ENCODE measurements at regions not wholly inside any gene's neighbourhood (a gene's known extent, or its start where the extent isn't known, plus 50 kb on each side); places are given as distances from the start of the nearest gene placed in this dataset.

DNA sequence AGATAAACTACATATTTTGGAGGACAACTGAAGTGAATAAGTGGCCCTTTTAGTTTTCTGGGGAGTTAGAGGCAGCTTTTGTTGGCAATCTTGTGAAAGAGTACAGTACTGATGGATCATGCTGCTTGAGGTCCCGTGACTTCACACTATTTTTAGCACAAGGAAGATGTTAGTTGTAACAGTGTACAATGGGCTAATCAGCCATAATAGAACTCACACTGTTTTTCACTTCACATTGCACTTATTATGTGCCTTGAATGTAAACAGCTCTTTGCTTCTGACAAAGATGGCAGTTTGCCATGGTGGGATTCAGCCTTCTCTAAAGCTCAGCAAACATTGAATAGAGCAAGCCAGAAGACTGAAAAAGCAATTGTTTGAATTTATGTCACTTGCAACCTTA, 176.7 kb upstream of the ZNF608 start:
- DNase-seq (ENCODE audit: low spot score): no peak

GRCh38 chr5:124924729-124925128, 178.3 kb upstream of the ZNF608 start:
- DNase-seq (ENCODE audit: low spot score): no peak

- DNase-seq (ENCODE audit: low spot score): no peak
These were observed 181.3 kb upstream of the ZNF608 start for GRCh38 chr5:124927735-124928134.

DNA sequence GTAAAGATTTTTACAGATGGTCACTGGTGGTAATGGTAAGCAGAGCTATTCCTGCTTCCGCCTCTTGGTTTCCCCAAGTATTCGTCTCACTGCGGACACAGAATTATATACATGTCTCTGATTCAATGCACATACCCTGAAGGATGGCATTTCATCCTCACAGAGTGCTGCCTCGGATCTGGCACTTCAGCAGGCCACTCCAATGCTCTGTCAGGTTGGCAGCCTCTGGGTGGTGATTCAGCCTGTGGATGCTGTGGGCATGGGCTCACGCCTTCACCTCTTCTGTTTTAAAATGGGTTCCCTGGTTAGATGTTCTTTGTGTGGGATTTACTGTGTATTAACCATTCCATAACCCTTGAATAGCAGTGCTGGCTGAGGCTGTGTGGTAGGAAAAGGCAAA, 182.6 kb upstream of the ZNF608 start:
- DNase-seq (ENCODE audit: low spot score): no peak

GRCh38 chr5:124932791-124933600, 186.6 kb upstream of the ZNF608 start:
- no peak for DNase-seq (ENCODE audit: low spot score)

DNA sequence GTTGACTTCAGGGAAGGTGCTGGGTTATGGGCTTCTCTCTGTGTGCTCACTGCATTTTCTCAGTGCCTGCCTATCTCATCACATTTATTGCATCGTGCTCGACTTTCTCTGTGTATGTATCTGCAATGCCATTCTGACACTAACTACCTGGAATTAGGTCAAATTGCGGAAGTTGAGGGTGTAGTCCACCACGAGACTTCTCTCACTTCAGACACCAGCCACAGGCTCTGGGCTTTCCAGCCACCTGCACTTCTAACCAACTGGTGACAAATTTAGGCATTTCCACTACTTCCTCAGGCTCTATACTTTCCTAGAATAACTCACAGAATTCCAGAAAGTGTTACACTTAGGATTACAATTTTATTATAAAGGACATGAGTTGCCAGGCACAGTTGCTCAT, 188.6 kb upstream of the ZNF608 start:
- no peak for DNase-seq (ENCODE audit: low spot score)

DNA sequence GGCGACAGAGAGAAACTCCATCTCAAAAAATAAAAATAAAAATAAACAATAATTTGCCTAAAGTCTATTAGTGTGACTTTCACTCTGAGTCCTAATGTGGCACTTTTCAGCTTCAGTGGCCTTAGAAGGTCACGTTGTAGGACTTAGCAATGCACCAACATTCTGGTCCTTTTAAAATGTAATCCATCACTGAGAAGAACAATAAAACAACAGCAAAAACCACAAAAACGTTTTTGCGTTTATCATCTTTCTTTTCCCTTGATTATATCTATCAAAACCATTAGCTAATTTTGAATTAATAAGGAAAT, 190.1 kb upstream of the ZNF608 start:
- no peak for DNase-seq (ENCODE audit: low spot score)

DNA sequence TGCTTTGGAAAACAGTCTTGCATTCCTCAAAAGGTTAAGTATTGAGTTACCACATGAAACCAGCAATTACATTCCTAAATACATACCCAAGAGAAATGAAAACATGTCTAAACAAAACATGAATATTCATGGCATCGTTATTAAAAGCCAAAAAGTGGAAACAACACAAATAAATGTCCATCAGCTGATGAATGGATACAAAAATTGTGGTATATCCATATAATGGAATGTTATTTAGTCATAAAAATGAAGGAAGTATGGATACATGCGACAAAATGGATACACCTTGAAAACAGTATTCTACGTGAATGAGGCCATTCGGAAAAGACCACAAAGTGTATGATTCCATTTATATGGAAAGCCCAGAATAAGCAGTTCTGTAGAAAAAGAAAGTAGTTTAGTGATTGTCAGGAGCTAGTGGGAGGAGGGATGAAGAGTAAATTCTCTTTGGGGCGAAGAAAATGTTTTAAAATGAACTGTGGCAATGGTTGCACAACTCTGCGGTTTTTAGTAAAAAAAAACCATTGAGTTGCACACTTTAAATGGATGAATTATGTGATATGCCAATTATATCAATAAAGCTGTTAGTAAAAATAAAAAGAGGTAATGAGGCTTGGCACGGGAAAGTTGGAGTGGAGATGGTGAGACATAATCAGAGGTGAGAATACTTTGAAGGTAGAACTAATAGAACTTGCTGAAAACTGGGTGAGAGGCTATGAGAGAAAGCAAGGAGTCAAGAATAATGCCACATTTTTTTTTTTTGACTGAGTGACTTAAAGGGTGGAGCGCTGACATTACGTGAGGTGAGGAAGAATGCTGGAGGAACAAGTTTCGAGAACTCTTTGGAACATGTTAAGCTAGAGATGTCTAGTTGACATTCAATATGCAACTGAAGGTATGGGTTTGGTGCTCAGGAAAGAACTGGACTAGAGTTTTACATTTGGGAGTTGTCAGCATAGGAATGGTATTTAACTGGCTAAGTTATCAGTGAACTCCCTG, 194.9 kb upstream of the ZNF608 start:
- no peak for DNase-seq (ENCODE audit: low spot score)

DNA sequence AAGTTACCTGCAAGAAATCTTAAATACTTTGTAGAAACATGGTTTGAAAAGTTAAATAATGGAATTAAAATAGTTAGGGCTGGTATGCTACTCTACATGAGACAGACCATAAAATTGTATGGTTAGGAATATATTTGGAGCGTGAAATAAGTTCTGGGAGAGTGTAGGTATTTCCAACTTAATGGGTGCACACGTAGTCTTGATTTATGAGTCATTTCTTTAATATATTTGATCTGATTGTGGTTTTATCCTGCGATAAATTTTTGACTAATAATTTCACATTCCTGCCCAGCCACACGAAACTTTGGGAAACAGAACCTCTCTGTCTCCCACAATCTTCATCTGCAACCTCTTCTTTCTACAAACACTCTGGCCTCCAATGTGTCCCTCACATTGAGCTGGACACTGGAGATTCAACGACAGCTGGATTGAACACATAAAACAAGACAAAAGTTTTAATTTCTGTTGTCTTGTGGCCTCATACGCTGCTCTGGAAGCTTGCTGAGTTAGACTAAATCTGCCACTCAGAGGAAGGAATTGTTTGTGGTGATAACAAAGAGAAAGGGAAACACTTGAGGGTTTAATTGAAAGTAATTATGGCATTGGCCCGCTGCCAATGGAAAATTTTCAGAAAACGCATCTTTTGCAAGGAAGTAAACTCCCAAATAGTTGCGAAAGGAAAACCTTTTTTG, 201.8 kb upstream of the ZNF608 start:
- no peak for DNase-seq (ENCODE audit: low spot score)

GRCh38 chr5:124948754-124949275, 202.4 kb upstream of the ZNF608 start:
- no peak for DNase-seq (ENCODE audit: low spot score)

- no peak for DNase-seq (ENCODE audit: low spot score)
These were observed 203.4 kb upstream of the ZNF608 start for GRCh38 chr5:124949862-124950261.

DNA sequence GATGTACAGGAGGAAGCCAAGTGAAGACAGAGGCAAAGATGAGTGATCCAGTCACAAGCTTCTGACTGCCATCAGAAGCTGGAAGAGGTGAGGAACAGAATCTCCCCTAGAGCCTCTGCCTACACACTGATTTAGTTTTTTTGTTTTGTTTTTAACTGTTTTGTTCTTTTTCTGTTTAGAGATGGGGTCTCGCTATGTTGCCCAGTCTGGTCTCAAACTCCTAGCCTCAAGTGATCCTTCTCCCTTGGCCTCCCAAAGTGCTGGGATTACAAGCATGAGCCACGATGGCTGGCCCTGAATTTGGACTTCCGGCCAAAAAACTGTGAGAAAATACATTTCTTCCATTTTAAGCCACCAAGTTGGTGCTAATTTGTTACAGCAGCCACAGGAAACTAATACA, 204.7 kb upstream of the ZNF608 start:
- DNase-seq (ENCODE audit: low spot score): no peak

- DNase-seq (ENCODE audit: low spot score): no peak
These were observed 205.2 kb upstream of the ZNF608 start for GRCh38 chr5:124951661-124952060.

- DNase-seq (ENCODE audit: low spot score): no peak
These were observed 205.6 kb upstream of the ZNF608 start for GRCh38 chr5:124952079-124952478.

DNA sequence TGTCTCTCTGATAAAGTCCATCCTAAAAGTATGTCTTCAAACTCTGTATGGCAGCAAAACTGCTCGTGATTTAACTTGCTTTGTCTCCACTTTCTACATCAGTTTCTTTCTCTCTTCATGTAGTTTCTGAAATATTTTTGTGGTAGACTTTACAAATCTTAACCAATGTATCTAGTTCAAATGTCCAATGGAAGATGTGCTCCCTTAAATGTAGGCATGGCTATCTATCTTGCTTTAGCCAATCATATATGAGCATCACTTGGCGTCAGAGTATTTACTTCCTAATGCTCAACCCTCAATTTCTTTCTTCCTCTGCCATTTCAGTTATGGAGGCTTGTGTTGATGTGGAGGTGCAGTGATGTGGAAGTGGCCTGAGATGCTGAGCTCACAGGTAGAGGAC, 206.1 kb upstream of the ZNF608 start:
- no peak for DNase-seq (ENCODE audit: low spot score)

DNA sequence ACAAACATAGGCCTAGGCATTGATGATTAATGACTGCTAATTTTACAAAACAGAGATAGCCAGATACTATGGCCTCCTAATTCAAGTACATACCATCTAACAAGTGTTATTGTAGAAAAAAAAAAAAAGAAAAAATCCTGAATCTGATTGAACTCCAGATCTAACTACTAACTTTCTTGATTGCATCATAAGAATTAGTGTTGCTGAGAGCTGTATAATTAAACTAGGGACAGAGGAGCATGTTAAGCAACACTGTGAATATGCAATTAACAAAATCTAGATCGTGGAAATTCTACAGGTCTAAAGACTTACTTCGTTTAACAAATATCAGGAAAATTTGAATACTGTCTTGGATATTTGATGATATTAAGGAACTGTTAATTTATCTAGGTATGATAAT, 208.3 kb upstream of the ZNF608 start:
- DNase-seq (ENCODE audit: low spot score): no peak

DNA sequence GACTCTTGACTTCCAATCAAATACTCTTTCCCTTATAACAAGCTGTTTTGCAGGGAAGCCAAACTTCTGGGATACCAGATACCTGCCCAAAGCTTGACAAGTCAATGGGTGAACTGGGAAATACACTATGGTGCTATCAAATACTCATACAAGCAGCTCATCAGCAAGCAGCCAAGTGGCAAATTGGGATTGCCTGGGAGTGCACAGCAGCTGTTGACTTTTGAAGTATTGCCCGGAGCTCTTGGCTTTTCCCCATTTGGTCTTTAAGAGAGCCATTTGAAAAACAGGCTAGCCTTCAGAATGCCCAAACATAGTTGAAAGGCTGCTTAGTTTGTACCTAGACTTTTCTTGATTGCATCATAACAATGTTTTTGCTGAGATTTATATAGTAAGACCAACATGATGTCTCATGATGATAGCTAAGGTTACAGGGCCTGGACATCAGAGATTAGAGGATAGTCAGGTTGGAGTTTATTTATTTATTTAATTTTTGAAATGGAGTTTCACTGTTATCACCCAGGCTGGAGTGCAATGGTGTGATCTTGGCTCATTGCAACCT, 210.1 kb upstream of the ZNF608 start:
- no peak for DNase-seq (ENCODE audit: low spot score)

DNA sequence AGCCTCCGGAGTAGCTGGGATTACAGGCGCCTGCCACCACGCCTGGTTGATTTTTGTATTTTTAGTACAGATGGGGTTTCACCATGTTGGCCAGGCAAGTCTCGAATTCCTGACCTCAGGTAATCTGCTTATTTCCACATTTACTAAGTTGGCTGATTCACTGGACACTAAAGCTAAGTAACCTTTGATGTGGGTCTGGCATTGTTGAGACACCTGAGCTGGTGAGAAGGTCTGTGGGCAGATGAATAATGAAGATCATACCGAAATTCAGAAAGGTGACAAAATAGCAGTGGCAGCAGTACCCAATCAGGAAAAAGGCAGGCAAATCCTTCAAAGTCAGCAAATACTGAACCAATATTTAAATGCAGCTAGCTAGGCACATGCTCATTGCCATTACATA, 210.6 kb upstream of the ZNF608 start:
- no peak for DNase-seq (ENCODE audit: low spot score)

DNA sequence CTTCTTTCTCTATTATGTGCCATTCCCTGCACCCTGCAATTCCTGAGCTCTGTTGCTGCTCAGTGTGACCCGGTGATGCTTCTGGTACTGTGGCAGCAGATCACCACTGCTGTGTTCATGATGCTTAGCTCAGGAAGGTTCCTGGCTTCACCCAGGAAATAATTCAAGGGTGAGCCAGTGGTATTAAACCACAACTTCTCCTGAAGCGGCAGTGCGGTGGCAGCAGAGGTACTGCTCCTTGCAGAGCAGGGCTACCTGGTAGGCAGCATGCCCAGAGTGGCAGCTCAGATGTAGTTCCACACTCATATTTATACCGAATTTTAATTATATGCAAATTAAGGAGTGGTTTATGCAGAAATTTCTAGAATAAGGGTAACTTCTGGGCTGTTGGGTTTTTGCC, 213.8 kb upstream of the ZNF608 start:
- DNase-seq (ENCODE audit: low spot score): no peak

GRCh38 chr5:124961521-124961920, 215.1 kb upstream of the ZNF608 start:
- DNase-seq (ENCODE audit: low spot score): no peak

DNA sequence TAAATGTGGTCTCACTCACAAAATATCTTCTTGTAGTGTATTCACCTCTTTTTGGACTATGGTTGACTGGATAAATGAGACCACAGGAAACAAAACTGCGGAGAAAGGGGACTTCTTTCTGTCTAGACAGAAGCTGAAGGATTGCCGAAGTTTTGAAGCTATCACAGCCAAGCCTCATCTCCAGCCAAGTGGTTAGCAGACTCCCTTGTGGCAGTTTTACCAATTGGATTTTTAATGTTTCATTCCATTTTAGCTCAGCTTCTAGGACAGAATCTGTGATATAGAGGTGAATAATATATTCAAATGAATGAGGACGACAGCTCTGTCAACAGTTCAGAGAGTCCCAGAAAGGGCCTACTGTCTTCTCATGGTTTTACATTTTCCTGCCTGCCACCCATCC, 215.7 kb upstream of the ZNF608 start:
- DNase-seq (ENCODE audit: low spot score): no peak

DNA sequence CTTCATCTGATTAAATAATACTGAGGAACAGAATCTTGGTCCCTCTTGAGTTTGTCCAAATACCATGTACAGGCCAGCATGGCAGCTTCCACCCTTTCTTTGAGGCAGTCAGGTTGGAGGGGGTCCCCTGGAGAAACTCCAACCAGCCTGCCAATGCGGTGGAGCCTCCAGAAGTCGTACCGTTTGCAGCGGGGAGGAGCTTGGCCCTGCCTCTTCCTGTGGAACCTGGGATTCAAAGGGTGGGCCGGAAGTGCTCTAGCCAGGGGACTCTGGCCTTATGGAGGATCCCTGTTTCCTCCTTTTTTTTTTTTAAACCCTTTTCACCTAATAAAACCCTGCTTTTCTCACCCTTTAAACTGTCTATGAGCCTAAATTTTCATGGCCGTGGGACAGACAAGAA, 216.3 kb upstream of the ZNF608 start:
- DNase-seq (ENCODE audit: low spot score): no peak
